ENCODE measurements at regions not wholly inside any gene's neighbourhood (a gene's known extent, or its start where the extent isn't known, plus 50 kb on each side); places are given as distances from the start of the nearest gene placed in this dataset.

DNA sequence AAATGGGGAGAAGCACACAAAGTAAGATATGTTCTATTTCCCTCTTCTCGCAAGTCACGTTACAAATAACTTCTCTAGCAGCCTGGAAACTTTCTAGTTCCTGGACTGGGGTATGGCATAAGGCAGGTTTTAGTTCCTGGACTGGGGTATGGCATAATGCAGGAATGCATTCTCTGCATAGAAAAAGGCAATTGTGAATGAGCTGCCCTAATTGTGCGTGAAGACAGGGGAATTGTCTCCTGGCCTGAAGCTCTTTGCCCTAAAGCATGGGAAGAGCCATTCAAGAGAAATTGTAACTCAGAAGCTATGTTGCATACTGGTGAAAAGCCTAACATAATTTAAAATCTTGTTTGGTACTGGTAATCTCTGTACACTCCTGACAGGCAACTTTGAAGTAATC is 54.3 kb upstream of the CBLB start:
- FAIRE-seq (no peak), DNase-seq (ENCODE audit: insufficient read length, low spot score) (no peak)

DNA sequence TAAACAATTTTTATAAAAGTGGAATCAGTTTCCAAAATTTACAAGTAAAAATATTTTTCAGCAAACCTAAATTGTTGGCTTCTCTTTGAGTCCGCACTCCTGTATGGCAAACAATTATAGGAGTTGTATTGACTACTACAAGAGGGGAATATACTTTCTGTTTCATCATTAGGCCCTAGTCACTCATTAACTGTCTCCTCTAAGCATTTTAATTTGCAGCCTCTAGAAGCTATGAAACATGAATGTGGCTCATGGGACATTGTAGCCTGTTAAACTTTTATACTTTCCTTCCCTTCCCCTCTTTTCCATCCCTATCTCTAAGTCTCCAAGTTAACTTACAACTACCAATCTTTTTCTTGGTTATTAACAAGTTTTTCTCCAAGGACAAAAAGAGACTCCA is 58.9 kb upstream of the CBLB start:
- no peak for FAIRE-seq
- no peak for DNase-seq (ENCODE audit: insufficient read length, low spot score)

DNA sequence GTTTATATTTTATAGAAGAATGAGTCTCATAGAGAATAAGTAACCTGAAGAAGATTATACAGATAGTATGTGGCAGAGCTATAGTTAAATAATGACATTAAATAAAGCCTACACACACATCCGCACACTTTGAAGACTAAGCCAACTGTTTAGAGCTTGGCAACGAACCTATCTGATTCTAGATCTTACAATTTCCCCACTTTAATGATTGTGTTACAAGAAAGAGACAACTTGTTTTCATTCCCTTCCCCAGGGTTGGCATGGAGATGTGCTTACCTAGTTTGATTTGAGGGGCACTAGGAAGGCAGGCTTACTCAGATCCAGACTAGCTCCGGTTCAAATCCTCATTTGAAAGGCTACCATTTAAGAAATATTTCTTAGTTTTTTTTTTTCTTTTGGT is 61.9 kb upstream of the CBLB start:
- no peak for FAIRE-seq
- no peak for DNase-seq (ENCODE audit: insufficient read length, low spot score)

DNA sequence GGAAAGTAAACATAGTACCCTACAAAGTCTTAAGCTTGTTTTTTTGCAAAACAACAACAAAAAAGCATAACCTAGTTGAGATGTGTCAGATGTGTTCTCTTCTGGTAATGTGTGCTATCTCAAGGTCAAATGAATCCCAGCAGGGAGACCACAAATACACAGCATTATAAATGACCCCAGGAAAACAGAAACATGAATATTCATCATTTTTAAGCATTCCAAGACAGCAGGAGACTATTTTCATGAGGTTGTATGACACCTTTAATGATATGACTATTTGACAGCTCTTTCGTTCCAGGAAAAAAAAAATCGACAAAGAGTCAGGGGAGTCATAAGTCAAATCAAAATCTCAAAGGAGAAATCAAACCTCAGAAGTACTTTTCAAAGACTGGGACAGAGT is 62.7 kb upstream of the CBLB start:
- no peak for FAIRE-seq
- no peak for DNase-seq (ENCODE audit: insufficient read length, low spot score)

DNA sequence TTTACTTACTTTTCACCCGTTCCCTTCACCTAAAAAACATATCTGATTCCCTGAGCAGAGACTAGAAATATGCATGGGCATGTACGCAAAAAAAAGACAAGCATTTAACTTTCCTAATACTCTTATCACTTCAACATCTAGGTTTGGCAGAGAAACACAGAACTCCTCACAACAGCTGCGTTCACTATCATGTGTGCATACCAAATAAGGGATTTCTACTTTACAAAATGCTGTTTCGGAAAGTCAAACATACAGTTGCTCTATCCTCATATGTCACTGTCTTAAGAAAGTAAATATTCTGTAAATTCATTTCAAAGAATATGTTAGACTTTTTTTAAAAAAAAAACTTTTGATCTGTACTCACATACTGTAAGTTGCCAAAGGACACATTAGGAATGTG is 65.1 kb upstream of the CBLB start:
- DNase-seq (ENCODE audit: insufficient read length, low spot score) = no peak
- no peak for FAIRE-seq

DNA sequence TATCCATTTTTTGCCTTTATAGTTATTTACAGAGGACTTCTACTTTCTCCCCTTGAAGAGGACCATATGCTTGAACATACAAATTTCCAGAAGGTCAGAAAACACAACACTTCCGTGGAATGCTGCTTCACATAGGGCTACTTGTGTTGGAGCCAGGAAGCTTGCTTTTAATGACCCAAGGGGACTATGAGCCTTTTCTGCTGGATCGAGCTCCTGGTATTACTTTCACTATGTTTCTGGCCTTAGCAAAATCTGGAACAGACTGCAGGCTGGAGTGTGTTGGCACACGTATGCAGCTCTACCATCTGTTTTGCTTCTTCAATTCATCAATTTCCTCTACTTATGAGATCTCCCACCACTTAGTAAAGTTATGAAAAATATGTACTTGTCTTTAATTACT is 69.3 kb upstream of the CBLB start:
- DNase-seq (ENCODE audit: insufficient read length, low spot score) = no peak
- no peak for FAIRE-seq

DNA sequence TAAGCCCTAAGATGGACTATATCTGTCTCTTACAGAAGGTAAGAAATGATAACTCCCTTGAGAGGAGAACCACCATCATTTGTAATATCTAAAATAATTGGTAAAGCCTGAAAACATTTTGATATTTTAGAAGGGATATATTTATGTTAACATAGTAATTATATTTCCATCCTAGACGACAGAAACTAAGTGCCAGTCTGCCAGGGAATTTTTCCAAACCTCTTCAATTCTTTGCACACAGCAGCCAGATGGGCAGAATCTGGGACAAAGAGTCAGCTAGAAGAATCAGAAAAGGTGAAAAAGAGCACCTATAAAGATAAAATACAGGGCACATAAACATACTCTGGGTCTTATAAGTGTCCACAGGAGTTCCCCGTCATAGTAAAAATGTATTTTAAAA is 70.0 kb upstream of the CBLB start:
- FAIRE-seq (no peak), DNase-seq (ENCODE audit: insufficient read length, low spot score) (no peak)

DNA sequence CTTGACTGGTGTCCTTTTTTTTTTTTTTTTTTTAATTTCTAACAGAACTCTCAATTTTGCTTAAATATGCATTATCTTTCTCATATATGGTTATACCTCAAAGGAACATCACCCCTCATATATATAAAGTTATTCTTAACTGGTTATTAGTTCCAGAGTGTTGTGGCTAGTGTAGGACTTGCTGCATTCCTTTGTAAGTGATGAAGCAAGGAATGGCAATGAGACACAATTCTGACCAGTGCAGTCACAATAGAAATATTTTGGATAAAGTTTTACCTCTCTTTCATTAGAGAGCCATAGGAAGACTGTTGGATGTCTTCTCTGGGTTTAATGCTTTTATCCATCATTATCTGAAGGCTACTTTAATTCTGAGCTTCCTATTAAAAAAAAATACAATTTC is 75.5 kb upstream of the CBLB start:
- no peak for FAIRE-seq
- no peak for DNase-seq (ENCODE audit: insufficient read length, low spot score)

DNA sequence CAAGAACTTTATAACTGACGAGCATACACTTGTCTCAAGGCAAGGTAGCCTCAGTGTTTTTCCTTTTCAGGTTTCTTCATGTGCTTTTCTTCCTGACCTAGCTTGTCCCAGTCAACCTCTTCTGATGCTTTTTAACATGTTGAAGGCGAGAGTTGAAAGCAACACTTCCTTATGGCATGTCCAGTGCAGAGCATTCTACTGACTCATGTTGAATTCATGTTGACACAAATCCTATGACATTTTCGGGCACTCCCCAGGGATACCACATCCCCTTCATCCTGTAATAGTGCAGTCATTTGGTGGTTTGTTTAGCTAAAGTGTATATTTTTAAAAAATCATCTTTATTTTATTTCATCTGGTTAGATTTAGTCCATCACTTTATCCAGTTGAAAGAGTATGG is 75.9 kb upstream of the CBLB start:
- DNase-seq (ENCODE audit: insufficient read length, low spot score) (peak; percentile 23), FAIRE-seq (peak; percentile 4)

DNA sequence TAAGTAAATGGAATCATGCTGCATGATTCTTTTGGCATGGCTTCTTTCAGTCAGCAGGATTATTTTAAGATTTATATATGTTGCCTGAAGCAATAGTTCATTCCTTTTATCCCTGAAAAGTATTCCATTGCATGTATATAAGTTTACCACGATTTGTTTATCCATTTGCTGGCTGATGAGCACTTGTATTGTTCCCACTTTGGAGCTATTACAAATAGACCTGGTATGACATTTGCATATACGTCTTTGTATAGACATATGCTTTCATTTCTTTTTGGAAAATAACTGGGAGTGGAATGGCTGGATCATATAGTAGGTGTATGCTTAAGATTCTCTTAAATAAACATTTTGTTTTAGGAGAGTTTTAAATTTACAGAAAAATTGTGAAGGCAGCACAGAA is 79.3 kb upstream of the CBLB start:
- FAIRE-seq = no peak
- no peak for DNase-seq (ENCODE audit: insufficient read length, low spot score)

DNA sequence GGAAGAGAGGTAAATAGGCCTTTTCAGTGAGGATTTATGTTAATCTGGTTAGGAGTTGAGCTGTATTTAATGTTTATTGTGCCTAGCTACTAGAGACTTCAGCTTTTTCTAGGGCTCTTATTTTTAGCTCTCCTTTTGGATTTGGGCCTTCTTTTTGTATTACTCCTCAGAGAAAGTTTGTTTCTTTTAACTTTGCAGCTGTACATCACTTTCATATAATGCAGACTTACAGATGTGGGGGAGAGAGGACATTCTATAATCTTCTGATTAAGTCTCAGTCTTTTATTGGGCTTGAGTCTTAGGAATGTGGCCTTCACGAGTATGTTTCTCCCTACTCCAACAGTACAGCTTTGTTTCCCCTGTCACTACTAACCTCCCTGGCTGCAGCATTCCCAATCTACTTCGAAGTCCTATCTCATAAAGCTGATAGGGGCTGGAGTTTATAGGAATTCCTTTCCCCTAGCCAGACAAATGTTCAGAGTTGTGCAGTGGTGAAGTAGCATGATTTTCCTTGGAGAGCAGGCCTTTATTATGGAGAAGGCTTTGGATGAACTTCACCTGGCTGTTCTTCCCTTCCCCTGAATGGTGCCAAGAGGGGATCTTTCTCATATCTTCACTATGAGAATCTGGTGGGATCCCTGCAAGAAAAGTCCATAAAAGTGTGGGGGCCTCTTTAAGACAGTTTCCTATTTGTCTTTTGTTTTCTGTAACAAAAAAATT is 82.2 kb upstream of the CBLB start:
- no peak for FAIRE-seq
- no peak for DNase-seq (ENCODE audit: insufficient read length, low spot score)

DNA sequence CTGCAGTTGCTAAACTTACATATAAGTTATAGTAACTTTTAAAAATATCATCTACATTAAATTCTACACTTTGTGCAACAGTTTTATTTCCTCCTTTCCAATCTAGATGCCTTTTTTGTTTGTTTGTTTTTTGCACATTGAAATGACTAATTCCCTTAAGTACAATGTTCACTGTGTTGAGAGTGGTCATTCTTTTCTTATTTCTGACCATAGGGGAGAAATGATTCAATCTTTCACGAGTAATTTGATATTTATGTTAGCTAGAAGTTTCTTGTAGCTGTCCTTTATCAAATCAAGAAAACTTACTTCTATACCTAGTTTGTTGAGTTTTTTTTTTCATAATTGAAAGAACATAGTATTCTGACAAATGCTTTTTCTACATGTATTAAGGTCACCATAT is 85.0 kb upstream of the CBLB start:
- DNase-seq (ENCODE audit: insufficient read length, low spot score) (no peak), FAIRE-seq (no peak)

DNA sequence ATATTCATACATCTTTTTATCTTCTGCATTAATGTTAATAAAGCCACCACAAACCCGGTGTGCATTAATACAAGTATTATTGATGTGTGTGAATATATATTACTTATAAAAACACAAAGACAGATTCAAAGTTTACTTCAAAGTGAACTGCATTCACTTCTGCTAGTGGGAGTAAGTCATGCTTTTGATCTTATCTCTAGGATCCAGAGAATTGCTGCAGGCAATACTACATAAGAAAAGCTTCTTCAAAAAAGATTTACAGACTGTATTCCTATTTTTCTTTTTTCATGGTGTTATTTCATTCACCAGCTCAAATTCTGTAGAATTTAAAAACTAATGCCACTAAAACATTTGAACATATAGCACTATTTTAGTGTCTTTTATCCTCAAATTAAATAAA is 87.5 kb upstream of the CBLB start:
- FAIRE-seq (no peak), DNase-seq (ENCODE audit: insufficient read length, low spot score) (no peak)

DNA sequence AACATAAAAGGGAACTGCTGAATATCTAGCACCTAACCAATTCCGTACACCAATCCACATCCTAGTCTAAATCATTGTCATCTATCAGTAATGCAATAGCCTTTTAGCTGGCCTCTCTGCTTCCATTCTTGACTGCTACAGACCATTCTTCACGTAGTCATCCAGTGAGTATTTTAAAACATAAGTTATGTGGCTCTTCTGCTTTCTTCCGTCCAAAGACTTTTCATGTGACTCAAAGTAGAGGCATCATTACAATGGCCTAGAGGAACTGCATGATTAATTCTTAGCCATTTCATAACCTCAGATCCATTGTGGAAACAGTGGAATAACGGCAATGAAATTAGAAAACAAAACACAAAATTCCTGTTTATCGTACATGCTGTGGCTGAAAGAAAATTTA is 88.9 kb upstream of the CBLB start:
- DNase-seq (ENCODE audit: insufficient read length, low spot score) = no peak

DNA sequence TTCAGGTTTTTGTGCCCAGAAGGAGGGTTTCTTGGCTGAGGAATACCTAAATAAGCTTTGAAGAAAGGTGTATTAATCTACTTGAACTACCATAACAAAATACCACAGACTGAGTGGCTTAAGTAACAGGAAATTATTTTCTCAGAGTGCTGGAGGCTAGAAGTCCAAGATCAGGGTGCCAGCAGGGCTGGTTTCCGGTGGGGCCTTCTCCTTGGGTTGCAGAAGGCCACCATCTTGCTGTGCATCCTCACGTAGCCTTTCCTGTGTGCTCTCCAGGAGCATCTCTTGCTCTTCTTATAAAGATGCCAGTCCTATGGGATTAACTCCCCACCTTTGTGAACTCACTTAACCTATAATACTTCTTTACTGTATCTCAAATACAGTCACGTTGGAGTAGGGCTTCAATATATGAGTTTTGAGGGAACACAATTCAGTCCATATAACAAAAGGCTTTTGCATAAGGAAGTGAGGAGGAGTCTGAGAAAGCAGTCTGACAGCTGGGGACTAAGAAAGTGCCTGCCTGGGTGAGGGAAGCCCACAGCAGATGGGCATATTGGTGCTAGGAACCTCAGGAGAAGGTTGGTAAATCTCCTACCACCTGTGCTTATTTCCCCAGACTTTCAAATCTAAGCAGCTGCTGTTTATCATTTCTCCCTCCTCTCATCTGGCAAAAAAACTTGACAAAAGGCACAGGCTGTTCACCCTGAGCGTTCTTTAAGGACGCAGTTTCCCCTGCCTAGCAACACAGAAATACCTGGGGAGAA is 89.6 kb upstream of the CBLB start:
- FAIRE-seq (no peak), DNase-seq (ENCODE audit: insufficient read length, low spot score) (no peak)

More for the DNA sequence above, 88.9 kb upstream of the CBLB start:
- FAIRE-seq = peak; percentile 71

DNA sequence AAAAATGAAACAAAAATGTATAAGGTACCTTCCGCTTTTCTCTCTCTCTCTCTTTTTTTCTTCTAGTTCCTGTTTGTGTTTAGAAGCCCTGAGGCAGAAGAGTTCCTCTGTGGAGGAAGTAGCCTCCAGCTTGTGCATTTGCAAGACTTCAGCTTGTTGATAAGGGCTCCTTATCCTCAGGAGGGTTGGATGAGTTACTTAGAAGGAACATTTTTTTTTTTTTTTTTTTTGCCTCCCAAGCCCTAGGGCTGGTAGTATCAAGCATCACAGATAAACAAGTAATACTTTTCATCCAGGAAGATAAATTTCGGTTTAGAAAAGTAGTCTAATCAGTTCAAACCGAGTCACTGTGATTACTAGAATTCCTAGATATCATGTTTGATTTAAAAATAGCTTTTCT is 91.0 kb upstream of the CBLB start:
- DNase-seq (ENCODE audit: insufficient read length, low spot score) (no peak), FAIRE-seq (no peak)

DNA sequence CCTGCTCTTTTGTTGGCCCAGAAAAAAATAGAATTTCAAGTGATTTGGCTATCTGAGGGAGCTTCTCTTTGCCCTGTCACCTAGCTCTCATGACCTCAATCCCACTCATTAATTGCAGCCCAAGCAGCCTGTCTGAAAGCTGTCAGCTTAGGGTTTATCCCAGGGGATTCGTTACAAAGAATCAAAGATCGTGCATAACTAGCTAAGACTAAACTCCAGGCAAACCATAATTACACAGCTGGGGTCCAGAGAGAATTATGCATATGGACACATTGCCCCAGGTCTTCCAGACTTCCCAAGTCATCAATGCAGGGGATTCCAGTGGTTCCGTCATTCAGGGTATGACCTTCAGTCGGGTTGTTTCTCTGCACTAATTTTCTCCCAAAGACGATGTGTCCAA is 91.6 kb upstream of the CBLB start:
- DNase-seq (ENCODE audit: insufficient read length, low spot score) (no peak), FAIRE-seq (no peak)

DNA sequence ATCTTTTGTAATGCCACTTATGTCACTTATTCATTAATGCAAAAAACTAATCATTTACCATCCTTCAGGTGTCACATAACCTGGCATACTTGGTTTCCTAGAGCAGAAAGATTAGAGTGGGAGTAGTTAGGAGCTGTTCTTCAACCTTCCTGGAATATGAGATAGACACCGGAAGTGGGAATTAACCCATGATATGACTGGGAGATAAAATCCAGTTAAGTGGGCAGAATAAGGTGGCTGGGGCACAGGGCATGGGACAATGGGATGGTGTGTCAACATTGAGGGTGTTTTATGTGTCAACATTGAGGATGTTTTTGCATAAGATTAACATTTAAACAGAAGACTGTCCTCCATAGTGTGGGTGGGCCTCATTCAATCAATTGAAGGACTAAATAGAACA is 94.3 kb upstream of the CBLB start:
- DNase-seq (ENCODE audit: insufficient read length, low spot score) = no peak
- no peak for FAIRE-seq

DNA sequence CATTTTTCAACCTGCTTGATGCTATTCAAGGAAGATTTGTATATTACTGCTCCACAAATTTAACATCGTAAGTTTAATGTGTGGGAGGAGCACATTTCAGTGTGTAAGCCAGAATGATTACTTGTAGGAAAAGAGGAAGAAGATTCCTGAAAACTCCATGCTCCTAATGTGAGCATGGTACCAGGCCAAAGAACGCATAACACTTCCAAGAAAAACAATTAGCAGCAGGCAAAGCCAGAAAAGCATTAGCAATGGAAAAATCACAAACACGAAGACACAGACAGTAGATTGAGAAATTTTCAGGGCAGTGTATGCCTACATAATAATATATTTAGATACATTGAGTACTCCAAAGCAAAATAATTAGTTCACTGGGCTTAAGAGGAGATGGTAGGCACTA is 96.6 kb upstream of the CBLB start:
- FAIRE-seq (no peak), DNase-seq (ENCODE audit: insufficient read length, low spot score) (no peak)

DNA sequence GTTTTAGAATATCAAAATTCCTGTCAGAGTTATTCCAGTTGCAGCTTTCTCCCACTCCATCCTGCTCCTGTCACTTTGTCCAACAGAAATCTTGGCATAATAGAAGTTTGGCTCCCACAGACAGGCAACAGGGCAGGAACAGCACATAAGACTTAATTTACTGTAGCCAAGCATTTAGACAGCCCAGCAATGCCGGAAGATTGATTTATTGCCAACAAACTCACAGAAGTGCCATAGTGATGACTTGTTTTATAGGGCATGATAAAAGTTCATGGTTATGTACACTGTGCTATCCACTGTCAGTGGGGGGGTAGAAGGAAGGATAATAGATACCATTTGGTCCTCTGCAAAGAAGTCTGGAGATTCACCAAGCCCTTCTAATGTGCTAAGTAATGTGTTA is 98.3 kb upstream of the CBLB start:
- FAIRE-seq (peak; percentile 26), DNase-seq (ENCODE audit: insufficient read length, low spot score) (peak; percentile 40)

DNA sequence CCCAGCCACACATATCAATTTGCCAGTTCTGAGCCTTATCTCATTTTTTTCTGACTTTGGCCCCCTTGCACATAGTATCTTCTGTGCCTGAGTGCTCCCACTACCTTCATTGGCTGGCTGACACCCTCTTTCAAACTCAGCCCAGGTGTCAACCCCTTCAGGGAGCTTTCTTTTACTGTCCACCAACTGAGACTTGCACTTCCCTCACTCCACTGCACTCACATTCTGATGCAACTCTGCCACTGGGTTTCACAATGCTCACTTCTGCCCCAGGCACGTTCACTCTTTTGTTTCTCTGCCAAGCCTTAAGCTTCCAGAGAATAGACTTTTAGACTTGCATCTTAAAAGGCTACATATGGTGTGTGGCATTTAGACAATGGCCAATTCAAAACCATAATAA is 101.5 kb upstream of the CBLB start:
- no peak for FAIRE-seq
- no peak for DNase-seq (ENCODE audit: insufficient read length, low spot score)

DNA sequence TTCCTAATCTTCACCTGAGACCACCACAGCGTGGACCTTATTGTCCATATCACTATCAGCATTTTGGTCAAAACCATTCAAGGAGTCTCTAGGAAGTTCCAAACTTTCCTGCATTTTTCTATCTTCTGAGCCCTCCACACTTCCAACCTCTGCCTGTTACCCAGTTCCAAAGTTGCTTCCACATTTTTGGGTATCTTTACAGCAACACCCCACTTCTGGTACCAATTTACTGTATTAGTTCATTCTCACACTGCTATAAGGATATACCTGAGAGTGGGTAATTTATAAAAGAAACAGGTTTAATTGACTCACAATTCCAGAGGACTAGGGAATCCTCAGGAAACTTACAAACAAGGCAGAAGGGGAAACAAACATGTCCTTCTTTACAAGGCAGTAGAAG is 103.3 kb upstream of the CBLB start:
- FAIRE-seq (no peak), DNase-seq (ENCODE audit: insufficient read length, low spot score) (no peak)

DNA sequence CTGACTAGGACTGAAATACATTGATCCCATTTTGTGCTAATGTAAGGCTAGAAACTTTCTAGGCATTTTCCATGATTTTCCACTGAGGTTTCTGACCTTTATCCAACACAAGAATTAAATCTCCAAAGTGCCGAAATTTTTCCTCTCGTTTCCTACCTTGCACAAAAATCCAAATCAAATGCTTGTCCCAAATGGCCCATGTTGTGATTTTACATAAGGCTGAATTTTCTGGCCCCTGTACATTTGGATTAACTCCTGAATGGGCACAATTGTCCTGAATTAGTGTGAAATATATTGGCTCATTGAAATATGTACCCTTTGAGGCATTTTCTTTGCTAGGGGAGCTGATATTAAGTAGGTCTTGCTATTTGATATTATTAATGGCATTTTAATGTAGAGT is 105.6 kb upstream of the CBLB start:
- FAIRE-seq (no peak), DNase-seq (ENCODE audit: insufficient read length, low spot score) (no peak)
